ENCODE measurements at regions not wholly inside any gene's neighbourhood (a gene's known extent, or its start where the extent isn't known, plus 50 kb on each side); places are given as distances from the start of the nearest gene placed in this dataset.

- no peak for DNase-seq (ENCODE audit: low read depth)
Measured at GRCh38 chr1:166221316-166221715, 54.5 kb upstream of the FAM78B start.

- DNase-seq (ENCODE audit: low read depth): no peak
Measured at GRCh38 chr1:166233750-166234366, 67.1 kb upstream of the FAM78B start.

- no peak for DNase-seq (ENCODE audit: low read depth)
Measured at GRCh38 chr1:166235728-166236127, 68.9 kb upstream of the FAM78B start.

GRCh38 chr1:166237675-166238074, 70.9 kb upstream of the FAM78B start:
- DNase-seq (ENCODE audit: low read depth): no peak

- no peak for DNase-seq (ENCODE audit: low read depth)
Measured at GRCh38 chr1:166253076-166253779, 86.4 kb upstream of the FAM78B start.

GRCh38 chr1:166258017-166258416, 91.2 kb upstream of the FAM78B start:
- no peak for DNase-seq (ENCODE audit: low read depth)

GRCh38 chr1:166261511-166261910, 94.7 kb upstream of the FAM78B start:
- no peak for DNase-seq (ENCODE audit: low read depth)

GRCh38 chr1:166270476-166271150, 103.8 kb upstream of the FAM78B start:
- no peak for DNase-seq (ENCODE audit: low read depth)

- DNase-seq (ENCODE audit: low read depth): no peak
Measured at GRCh38 chr1:166271151-166271538, 104.3 kb upstream of the FAM78B start.

- DNase-seq (ENCODE audit: low read depth): no peak
Measured at GRCh38 chr1:166272155-166272554, 105.4 kb upstream of the FAM78B start.

- DNase-seq (ENCODE audit: low read depth): no peak
Measured at GRCh38 chr1:166272851-166273250, 106.0 kb upstream of the FAM78B start.

- DNase-seq (ENCODE audit: low read depth): no peak
Measured at GRCh38 chr1:166273618-166274017, 106.8 kb upstream of the FAM78B start.

GRCh38 chr1:166282391-166283137, 115.8 kb upstream of the FAM78B start:
- no peak for DNase-seq (ENCODE audit: low read depth)

GRCh38 chr1:166283190-166283589, 116.4 kb upstream of the FAM78B start:
- DNase-seq (ENCODE audit: low read depth): no peak

- no peak for DNase-seq (ENCODE audit: low read depth)
Measured at GRCh38 chr1:166283600-166283999, 116.8 kb upstream of the FAM78B start.

GRCh38 chr1:166289309-166290050, 122.7 kb upstream of the FAM78B start:
- no peak for DNase-seq (ENCODE audit: low read depth)

- no peak for DNase-seq (ENCODE audit: low read depth)
Measured at GRCh38 chr1:166295656-166296055, 128.9 kb upstream of the FAM78B start.

GRCh38 chr1:166297993-166298392, 131.2 kb upstream of the FAM78B start:
- DNase-seq (ENCODE audit: low read depth): no peak

GRCh38 chr1:166300767-166301166, 134.0 kb upstream of the FAM78B start:
- no peak for DNase-seq (ENCODE audit: low read depth)

- no peak for DNase-seq (ENCODE audit: low read depth)
Measured at GRCh38 chr1:166302989-166303758, 136.4 kb upstream of the FAM78B start.
